ENCODE measurements at regions not wholly inside any gene's neighbourhood (a gene's known extent, or its start where the extent isn't known, plus 50 kb on each side); places are given as distances from the start of the nearest gene placed in this dataset.
"Not testable (repeated sequence)": the region's sequence is repeated elsewhere in the genome, so short reads cannot be mapped to it uniquely, and the experiment has no call there.

DNA sequence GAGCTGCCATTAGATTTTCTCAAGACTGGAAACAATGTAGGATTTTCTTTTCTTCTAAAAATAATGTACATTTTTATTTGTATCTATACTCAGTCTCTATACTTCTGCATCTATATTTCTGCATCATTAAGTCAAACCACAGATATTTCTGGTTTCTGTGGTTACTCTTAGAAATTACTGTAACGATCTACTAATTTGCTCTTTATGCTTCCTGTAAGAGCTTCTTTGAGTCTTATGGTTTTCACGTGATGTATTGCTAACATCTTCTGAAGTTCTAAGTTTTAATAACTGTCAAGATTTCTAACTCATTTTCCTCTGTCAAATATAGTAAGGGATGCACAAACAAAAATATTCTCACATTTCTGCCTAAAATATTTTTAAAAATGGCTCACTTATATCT is 1144.5 kb downstream of the HACE1 start:
- Mint-ChIP-seq H3K4me3 (no peak overlapping the region), H3K36me3 (no peaks in the 10 kb centered on the region), H3K27ac (no peak overlapping the region), H3K27me3 (ENCODE audit: low read depth) (no peaks in the 10 kb centered on the region), H3K4me1 (no peaks in the 10 kb centered on the region), H3K9me3 (no peaks in the 10 kb centered on the region)
- DNase-seq (ENCODE audit: low spot score in 2 of 2, unreplicated experiment in 2 of 2): no peak
- TF ChIP-seq, protein P1, sequence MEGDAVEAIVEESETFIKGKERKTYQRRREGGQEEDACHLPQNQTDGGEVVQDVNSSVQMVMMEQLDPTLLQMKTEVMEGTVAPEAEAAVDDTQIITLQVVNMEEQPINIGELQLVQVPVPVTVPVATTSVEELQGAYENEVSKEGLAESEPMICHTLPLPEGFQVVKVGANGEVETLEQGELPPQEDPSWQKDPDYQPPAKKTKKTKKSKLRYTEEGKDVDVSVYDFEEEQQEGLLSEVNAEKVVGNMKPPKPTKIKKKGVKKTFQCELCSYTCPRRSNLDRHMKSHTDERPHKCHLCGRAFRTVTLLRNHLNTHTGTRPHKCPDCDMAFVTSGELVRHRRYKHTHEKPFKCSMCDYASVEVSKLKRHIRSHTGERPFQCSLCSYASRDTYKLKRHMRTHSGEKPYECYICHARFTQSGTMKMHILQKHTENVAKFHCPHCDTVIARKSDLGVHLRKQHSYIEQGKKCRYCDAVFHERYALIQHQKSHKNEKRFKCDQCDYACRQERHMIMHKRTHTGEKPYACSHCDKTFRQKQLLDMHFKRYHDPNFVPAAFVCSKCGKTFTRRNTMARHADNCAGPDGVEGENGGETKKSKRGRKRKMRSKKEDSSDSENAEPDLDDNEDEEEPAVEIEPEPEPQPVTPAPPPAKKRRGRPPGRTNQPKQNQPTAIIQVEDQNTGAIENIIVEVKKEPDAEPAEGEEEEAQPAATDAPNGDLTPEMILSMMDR (IDR thresholded peaks at IDR 0.05; ENCODE audit: unreplicated experiment): no peak

DNA sequence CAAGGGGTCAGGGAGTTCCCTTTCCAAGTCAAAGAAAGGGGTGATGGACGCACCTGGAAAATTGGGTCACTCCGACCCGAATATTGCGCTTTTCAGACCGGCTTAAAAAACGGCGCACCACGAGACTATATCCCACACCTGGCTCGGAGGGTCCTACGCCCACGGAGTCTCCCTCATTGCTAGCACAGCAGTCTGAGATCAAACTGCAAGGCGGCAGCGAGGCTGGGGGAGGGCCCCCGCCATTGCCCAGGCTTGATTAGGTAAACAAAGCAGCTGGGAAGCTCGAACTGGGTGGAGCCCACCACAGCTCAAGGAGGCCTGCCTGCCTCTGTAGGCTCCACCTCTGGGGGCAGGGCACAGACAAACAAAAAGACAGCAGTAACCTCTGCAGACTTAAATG is 1150.5 kb downstream of the HACE1 start:
- not testable (repeated sequence) for H3K9me3 Mint-ChIP-seq; H3K4me1 Mint-ChIP-seq; DNase-seq (ENCODE audit: low spot score in 2 of 2, unreplicated experiment in 2 of 2); H3K4me3 Mint-ChIP-seq; H3K27me3 Mint-ChIP-seq (ENCODE audit: low read depth); H3K27ac Mint-ChIP-seq; H3K36me3 Mint-ChIP-seq

DNA sequence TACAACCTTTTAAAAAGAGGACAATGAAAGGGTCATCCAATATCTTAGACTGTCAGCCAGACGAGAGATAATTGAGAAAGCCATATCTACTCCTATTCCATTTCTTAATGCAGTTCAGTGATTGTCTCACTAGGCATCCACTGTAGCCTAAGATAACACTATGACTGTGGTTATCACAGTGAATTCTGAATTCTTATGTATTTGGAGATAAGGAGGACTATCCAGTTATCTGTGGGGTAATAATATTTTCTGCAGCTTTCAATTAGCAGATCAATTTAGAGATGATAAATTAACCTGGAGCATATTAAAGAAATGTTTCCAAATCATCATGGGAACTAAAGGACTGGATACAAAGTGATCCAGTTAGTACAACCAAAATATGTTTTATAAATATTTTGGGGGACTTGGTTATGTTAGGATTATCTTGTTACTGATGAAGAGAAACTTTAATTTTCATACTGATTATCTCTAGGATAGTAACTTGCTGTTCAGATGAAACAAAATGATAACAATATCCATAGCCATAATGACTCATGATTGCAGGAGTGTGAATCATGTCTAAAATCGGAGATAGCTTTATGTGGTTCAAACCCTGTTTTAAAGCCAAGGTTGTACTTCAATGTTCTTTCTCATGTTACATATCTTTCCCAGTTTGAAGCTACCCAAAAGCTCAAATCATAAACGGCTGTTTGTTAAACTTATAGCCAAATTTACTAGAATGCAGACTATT is 1152.0 kb downstream of the HACE1 start:
- H3K4me1 Mint-ChIP-seq: no peaks in the 10 kb centered on the region
- TF ChIP-seq, protein P1 (IDR thresholded peaks at IDR 0.05; ENCODE audit: unreplicated experiment): no peak

DNA sequence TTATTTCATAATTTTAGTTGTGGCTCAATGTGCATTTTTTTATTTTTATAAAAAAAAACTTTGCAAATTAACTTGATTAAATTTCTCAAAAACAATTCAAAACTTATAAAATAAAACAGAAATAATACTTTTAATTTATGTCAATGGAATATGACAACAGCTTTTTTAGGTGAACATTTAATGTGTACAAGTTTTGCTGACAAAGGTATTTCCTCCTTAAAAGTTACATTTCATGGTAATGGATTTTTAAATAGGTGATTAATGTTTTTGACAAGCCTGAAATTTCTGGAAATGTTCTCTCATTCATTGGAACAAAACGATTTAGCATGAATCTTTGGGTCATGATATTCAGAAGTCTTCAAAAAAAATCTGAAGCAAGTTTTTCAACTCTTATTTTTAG is 1160.0 kb downstream of the HACE1 start:
- Mint-ChIP-seq H3K36me3 (no peaks in the 10 kb centered on the region), H3K27me3 (ENCODE audit: low read depth) (no peaks in the 10 kb centered on the region), H3K27ac (no peak overlapping the region), H3K4me3 (no peak overlapping the region), H3K9me3 (no peaks in the 10 kb centered on the region), H3K4me1 (peaks cover 6% of the 10 kb centered on the region)
- no peak for DNase-seq (ENCODE audit: low spot score in 2 of 2, unreplicated experiment in 2 of 2)
- TF ChIP-seq, protein P1 (IDR thresholded peaks at IDR 0.05; ENCODE audit: unreplicated experiment): no peak

More for the DNA sequence above, 1152.0 kb downstream of the HACE1 start:
- Mint-ChIP-seq H3K4me3 (no peak overlapping the region), H3K27ac (no peak overlapping the region), H3K36me3 (no peaks in the 10 kb centered on the region), H3K27me3 (ENCODE audit: low read depth) (no peaks in the 10 kb centered on the region), H3K9me3 (no peaks in the 10 kb centered on the region)
- no peak for DNase-seq (ENCODE audit: low spot score in 2 of 2, unreplicated experiment in 2 of 2)

DNA sequence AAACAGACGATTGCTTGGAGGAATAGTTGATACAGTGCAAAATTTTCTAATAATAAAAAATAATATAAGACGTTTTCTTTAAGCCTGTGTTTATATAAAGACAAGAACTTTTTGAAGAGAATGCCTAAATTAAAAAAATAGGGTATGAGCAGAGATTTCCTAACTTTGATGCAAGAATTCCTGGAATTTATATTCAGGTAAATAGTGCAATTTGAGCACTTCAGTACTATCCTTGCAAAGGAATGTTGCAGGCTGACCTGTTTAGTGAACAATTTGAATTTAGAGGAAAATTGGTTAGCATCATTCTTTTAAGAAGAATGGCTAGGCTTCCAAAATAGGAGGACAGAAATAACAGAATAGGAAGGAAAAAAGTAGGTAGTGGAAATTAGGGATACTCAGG is 1172.3 kb downstream of the HACE1 start:
- no peaks in the 10 kb centered on the region for H3K27me3 Mint-ChIP-seq (ENCODE audit: low read depth)
- H3K36me3 Mint-ChIP-seq: no peaks in the 10 kb centered on the region
- H3K4me3 Mint-ChIP-seq: no peak overlapping the region
- H3K4me1 Mint-ChIP-seq: no peaks in the 10 kb centered on the region
- H3K27ac Mint-ChIP-seq: no peak overlapping the region
- TF ChIP-seq, protein P1 (IDR thresholded peaks at IDR 0.05; ENCODE audit: unreplicated experiment): no peak
- no peaks in the 10 kb centered on the region for H3K9me3 Mint-ChIP-seq
- DNase-seq (ENCODE audit: low spot score in 2 of 2, unreplicated experiment in 2 of 2): no peak

DNA sequence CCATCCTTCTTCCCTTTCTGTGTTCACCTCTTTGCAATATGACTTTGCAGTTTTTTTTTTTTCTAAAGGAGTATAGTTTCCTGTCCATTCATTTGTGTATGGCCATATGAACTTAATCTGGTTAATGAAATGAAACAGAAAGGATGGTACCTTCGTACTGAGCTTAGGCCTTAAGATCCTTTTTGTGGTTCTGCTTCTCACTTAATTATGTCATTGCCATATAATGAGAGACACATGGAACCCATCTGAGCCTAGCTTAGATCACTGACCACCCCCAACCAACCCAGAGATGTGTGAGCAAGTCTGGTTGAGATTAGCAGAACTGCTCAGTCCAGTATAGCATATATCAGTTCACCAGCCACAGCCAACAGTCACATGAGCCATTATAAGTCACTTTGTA is 1179.6 kb downstream of the HACE1 start:
- Mint-ChIP-seq H3K27ac (no peak overlapping the region), H3K36me3 (no peaks in the 10 kb centered on the region), H3K9me3 (peaks cover 9% of the 10 kb centered on the region), H3K4me1 (no peaks in the 10 kb centered on the region), H3K4me3 (no peak overlapping the region), H3K27me3 (ENCODE audit: low read depth) (no peaks in the 10 kb centered on the region)
- TF ChIP-seq, protein P1 (IDR thresholded peaks at IDR 0.05; ENCODE audit: unreplicated experiment): no peak
- DNase-seq (ENCODE audit: low spot score in 2 of 2, unreplicated experiment in 2 of 2): no peak
